Left kidney (tissue), 1 donor: ENCODE measurements at regions not wholly inside any gene's neighbourhood (a gene's known extent, or its start where the extent isn't known, plus 50 kb on each side); places are given as distances from the start of the nearest gene placed in this dataset.
"Not testable (repeated sequence)": the region's sequence is repeated elsewhere in the genome, so short reads cannot be mapped to it uniquely, and the experiment has no call there.

ENCODE experiments used
- DNase-seq: peaks from one replicate; pipeline ENCODE4 v3.0.0-alpha.2; 2013

- no peak for DNase-seq
These were observed 940.9 kb downstream of the SLC4A3 start for GRCh38 chr2:220568296-220568695.

- DNase-seq = no peak
These were observed 941.9 kb downstream of the SLC4A3 start for GRCh38 chr2:220569112-220569897.

GRCh38 chr2:220572385-220572784 lies 945.0 kb downstream of the SLC4A3 start:
- DNase-seq = no peak

DNA sequence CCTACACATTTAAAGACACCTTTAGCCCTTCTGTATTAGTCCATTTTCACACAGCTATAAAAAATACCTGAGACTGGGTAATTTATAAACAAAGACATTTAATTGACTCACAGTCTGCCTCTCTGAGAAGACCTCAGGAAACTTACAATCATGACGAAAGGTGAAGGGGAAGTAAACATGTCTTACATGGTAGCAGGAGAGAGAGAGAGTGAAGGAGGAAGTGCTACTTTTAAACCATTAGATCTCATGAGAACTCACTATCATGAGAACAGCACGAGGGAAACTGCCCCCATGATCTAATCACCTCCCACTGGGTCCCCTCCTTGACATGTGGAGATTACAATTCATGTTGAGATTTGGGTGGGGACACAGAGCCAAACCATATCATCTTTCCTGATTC lies 946.6 kb downstream of the SLC4A3 start:
- DNase-seq = no peak

DNA sequence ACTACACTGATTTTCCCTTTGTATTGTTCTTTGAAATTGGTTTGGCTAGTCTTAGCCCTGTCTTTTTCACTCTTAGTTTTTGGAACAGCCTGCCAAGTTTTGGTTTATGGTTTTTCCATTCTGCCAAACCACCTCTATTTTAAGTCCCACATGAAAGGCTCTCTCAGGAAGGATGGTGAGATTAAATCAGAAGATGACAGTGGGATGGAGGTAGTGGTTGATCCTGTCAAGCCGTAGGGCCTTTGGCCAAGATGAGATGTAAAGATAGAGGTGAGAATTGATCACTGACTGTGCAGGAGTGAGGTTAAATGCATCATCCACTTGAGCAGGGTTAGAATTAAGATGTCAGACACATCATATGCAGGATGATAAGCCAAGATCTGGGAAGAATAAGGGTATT lies 948.5 kb downstream of the SLC4A3 start:
- no peak for DNase-seq

- DNase-seq = no peak
These were observed 952.0 kb downstream of the SLC4A3 start for GRCh38 chr2:220579452-220579851.

DNA sequence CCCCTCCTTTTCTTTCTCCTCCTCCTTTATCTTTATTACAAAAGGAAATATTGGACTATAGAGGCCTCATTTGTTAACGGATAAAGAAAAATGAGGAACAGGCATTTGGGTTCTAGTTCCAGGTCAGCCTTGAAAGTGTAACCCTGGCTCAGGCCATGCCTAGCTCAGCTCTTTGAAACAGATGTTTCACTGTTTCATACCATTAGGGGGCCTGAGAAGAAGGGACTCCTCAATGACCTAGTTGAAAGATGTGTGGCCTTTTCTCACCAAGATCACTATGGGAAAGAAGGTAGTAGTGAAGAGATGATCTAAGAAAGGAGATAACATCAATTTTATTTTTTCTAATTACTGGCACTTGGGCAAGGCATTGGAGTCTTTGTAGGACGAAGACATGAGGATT lies 952.7 kb downstream of the SLC4A3 start:
- DNase-seq = no peak

GRCh38 chr2:220583725-220584124 lies 956.3 kb downstream of the SLC4A3 start:
- DNase-seq = no peak

- DNase-seq = no peak
These were observed 957.8 kb downstream of the SLC4A3 start for GRCh38 chr2:220585241-220585640.

- peak; percentile 13 for DNase-seq
These were observed 959.6 kb downstream of the SLC4A3 start for GRCh38 chr2:220586980-220587530.

- no peak for DNase-seq
These were observed 960.7 kb downstream of the SLC4A3 start for GRCh38 chr2:220588148-220588547.

GRCh38 chr2:220590476-220590875 lies 963.0 kb downstream of the SLC4A3 start:
- no peak for DNase-seq

DNA sequence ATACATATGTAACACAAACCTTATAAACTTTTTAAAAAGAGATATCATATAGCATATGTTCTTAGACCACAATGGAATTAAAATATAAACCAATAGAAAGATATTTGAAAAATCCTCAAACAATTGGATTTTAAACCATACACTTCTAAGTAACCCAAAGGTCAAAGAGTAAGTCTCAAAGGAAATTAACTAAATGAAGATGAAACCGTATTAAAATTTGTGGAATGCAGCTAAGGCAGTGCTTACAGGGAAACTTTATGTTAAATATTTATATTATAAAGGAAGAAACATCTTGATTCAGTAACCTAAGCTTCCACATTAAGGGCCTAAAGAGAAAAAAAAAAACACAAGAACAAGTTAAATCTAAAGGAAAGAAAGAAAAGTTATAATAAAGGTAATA lies 966.1 kb downstream of the SLC4A3 start:
- DNase-seq = no peak

DNA sequence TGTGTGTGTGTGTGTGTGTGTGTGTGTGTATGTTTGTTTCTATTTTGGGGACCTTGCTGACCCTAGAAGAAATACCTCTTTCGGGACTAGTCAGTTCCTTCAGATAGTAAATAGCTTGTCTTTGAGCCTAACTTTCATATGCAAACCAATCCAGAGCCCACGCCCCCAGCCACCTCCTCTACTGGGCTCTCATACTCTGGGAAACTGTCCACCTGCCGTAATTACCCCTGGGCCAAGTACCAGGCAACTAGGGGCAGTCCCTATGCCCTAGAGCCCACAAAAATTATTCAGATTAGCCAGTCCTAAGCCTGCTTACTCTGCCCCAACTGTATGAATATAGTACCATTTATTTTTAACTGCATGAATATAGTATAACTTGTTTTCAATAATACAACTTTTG lies 970.4 kb downstream of the EPHA4 start:
- DNase-seq = no peak

DNA sequence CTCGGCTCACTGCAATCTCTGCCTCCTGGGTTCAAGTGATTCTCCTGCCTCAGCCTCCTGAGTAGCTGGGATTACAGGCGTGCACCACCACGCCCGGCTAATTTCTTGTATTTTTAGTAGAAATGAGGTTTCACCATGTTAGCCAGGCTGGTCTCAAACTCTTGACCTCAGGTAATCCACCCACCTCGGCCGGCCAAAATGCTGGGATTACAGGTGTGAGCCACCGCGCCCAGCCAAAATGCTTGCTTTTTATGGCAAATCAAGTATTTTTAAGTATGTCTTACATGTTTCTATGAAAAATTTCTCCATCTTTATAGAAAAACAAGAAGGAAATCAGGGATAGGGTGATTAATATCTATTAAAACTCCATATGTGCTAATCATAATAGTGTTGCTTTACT lies 959.1 kb downstream of the EPHA4 start:
- DNase-seq = not testable (repeated sequence)

GRCh38 chr2:220614064-220614463 lies 958.0 kb downstream of the EPHA4 start:
- no peak for DNase-seq

GRCh38 chr2:220619525-220620220 lies 952.4 kb downstream of the EPHA4 start:
- peak; percentile 14 for DNase-seq

- DNase-seq = no peak
These were observed 945.5 kb downstream of the EPHA4 start for GRCh38 chr2:220626603-220627002.

GRCh38 chr2:220628252-220628651 lies 943.9 kb downstream of the EPHA4 start:
- DNase-seq = no peak

DNA sequence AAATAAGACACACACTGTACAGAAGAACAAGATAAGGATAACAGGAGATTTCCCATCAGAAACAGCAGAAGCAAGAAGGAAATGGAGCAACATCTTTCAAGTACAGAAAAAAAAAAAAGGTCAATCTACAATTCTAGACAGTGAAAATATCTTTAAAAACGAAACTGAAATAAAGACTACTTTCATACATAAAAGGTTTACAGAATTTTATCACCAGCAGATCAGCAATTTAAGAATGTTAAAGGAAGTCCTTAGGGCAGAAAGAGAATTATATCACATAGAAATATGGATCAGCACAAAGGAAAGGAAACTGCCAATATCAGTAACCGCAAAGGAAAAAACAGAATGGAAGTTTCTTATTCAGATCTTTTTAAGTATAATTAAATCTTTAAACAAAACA lies 931.0 kb downstream of the EPHA4 start:
- no peak for DNase-seq

- no peak for DNase-seq
These were observed 925.7 kb downstream of the EPHA4 start for GRCh38 chr2:220646424-220646823.

GRCh38 chr2:220648628-220649027 lies 923.5 kb downstream of the EPHA4 start:
- no peak for DNase-seq

DNA sequence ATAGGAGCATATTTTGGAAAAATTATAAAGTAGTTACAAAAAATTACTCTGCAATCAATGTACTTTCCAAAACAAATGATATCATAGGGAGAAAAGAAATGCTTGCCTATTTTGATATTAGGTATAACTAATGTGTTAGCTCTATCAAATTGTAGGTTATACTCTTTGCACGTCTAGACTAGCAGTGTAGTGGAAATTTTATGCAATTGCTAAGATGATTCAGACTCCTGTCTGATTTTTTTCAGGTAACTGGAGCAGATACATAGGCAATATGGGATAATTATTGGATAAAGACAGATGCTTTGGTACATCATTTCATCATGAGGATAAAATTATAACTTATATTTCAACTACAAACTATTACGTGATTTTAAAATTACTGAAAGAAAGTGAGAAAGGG lies 918.3 kb downstream of the EPHA4 start:
- no peak for DNase-seq

- DNase-seq = no peak
These were observed 917.8 kb downstream of the EPHA4 start for GRCh38 chr2:220654322-220654721.
